HG02642 (cell line): ENCODE measurements at regions not wholly inside any gene's neighbourhood (a gene's known extent, or its start where the extent isn't known, plus 50 kb on each side); places are given as distances from the start of the nearest gene placed in this dataset.
"Not testable (repeated sequence)": the region's sequence is repeated elsewhere in the genome, so short reads cannot be mapped to it uniquely, and the experiment has no call there.

Experiments
- ATAC-seq: cut with Tn5 transposase; IDR thresholded peaks from one replicate; pipeline ENCODE4 v1.9.1; 2021; ENCODE audit warnings: mild to moderate bottlenecking; ENCODE audit not compliant: unreplicated experiment, poor library complexity

DNA sequence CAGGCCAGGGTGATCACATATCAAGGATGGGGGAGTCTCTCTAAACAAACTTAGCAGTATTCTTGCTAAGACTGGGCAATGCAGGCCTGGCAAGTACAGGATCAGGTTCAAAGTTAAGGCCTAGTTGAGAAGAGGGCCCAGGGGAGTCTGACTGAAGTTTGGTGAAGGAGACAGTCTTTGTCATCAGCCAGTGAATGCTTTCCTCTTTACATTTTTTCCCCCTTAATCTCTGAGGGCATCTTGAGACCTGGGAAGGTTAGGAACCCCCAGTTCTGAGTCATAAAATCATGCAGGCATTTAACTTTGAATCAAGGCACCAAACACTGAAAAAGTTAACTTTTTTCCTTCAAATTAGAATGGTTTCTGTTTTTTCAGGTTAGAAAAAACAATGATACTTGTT is 311.5 kb downstream of the REEP3 start:
- no peak for ATAC-seq

DNA sequence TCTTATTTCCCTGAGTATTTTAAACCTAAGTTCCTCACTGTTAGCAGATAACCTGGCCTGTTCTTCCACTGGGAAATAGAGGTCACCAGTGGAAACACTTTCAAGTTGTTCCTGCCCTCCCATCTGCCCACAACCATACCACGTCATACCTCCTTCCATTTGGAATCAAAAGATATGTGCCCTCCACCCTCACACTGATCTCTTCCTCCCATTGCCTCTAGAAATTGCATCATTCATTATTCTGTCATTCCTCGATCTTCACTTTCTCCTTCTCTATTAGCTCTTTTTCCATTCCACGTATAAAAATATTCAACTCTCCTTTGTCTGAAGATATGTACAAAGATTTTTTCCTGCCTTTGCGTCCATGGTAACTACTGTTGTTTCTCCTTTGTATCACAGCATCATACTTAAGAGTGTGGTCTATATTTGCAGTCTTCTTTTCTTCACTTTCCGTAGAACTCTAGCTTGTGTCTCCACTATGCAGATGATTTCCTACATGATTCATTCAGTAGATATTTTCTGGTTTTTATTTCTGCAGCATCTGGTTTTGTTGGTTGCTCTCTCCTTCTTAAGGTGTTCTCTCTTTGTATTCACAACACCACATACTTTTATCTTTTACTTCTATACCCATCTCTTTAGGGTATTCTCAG is 312.3 kb downstream of the REEP3 start:
- ATAC-seq, result no peak

DNA sequence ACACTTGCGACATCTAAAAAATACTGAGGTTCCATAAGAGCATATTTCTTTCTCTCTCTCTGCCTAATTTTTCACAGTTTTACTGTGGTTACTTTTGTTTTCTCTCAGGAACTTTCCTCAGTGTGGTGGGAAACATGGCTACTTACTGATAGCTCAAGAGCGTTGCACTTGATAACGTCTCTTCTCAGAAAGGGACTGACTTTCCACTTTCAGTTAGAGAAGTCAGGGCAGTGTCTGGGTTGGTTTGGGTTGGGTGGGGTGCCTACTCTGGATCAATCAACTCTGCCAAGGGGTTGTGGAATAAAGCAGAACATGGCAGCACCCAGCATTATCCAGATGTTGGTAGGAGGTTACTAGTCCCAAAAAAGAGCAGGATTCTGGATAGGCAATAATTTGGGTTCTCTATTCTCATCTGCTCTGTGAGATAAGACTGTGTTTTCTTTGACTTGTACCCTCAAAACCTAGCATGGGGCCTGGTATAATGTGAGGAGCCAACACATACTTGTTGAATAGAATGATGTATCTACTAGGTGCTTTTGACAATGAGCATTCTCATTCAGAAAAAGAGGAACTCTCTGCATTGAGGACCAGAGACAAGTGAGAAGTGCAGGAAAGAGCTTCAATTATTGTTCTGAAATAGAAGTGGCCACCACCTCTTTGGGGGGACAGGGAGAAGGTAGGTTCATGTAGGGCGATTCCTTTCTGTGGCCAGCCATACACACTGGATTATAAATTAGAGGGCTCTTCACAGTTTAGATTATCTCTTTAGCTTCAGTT is 315.7 kb downstream of the REEP3 start:
- no peak for ATAC-seq

DNA sequence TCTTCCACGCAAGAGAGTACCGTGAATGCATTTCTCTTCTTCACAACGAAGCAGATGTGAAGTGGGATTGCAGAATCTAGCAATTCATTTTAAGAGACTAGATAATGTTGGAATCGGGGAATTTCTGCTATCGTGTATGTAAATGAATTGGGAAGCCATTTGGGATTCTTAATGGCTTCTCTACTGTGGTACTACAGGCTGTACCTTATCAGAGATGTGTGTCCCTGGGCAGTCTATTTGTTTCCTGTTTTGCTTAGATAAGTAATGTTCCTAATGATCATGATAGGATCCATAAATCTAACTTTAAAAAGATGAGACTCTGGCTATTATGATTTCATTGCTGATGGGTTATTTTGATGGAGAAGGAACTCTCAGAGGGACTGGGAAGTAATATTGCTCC is 320.6 kb downstream of the REEP3 start:
- ATAC-seq, result no peak

DNA sequence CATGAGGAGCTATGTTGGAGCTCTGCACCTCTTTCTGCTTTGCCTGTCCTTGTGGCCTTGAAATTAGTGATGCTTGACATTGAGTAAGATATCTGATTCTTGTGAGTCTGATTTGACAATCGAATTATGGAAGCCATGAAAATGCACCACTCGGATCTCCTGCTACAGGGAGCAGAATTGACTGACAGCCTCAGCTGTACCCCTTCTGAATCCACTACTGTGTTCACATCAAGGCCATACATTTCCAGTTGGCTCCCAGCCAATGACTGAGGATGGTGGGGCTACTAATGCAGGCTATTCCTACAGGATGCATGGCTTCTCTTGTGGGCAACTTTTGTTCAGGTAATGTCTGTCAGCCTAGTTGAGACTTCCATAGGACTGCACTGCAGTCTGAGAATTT is 321.9 kb downstream of the REEP3 start:
- no peak for ATAC-seq

DNA sequence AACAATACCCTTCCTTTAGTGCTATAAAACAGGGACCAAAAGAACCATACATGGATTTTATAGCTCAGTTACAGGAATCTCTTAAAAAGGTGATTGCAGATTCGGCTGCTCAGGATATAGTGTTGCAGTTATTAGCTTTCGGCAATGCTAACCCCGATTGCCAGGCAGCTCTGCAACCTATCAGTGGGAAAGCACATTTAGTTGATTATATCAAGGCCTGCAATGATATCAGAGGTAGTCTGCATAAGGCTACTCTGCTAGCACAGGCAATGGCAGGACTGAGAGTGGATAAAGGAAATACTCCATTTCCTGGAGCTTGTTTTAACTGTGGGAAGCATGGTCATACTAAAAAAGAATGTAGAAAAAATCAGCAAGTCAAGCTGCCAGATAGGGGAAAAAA is 327.7 kb downstream of the REEP3 start:
- ATAC-seq, result not testable (repeated sequence)

DNA sequence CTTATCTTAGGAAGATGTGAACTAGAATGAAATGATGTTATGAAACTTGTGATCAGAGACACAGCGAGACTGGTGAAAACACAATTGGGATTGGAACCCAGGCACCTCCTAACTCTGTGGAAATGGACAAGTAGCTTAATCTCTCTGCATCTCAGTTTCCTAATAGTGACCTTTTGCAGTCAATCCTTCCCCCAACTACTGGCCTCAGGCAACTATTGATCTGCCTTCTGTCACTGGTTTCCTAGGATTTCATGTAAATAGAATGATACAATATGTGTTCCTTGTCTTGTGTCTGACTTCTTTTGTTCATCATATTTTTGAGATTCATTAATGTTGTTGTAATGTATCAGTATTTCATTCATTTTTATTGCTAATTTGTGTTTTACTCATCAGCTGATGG is 341.7 kb downstream of the REEP3 start:
- ATAC-seq, result no peak

DNA sequence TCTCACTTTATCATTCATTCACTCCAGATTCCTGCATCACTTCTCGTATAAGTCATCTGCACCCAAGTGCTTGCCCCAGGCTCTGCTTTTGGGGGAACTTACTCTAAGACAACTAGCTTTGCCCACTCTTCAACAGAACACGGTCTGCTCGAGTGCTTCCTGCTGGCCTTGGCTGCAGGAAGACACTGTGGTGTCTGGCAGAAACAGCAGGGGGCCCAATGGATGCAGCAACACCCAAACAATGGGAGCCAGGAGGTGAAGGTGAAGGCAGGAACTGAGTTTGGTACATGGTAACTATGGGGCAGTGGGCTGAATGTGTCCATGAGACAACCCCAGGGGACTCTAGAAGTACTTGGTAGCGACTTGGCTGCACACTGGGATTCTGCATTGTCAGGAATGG is 344.0 kb downstream of the REEP3 start:
- no peak for ATAC-seq

DNA sequence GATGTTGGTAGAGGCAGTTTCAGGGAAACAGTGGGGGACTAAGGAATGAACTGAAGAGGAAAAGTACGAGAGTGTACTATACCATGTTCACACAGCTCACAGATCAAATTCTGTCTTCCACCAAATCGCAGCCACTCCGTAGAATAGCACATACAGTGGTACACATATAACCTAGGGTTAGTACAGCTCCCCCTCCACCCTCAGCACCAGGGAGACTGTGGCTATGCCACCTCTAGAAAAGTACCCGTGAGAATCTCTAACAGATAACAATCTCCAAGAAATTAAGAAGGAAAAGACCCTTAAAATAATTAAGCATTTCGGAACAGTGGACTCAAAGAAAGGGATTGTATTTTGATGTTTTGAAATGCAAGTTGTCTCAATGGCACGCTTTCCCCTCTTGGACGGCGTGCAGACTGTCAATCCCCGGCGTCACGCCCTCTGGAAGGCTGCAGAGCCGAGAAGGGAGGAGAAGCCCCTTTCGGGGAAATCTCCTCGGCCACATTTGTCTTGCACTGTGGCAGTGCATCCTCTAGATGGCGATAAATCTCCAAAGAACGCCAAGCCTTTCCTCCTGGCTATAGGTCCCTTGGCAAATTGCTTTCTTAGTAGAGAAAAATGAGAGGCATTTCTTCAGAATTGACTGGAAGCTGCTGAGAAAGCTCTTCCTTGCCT is 345.0 kb downstream of the REEP3 start:
- ATAC-seq, result peak; percentile 90

DNA sequence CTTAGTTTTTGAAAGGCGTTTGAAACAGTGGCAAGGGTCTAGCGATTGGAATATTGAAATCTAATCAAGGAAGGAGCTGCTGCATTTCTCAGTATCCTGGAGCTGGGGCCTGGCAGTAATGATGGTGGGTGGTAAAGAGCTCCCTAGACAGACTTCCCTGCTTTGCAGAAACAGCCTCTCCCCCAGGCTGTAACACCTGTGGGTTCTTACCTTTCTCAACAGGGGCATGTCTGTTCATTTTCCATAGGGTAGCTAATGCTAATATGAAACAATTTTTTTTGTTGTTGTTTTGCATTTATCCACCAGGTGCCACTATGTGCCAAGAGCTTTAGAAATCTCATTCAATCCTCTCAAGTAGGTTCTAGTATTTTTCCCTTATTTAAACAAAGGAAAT is 345.5 kb downstream of the REEP3 start:
- peak; percentile 59 for ATAC-seq

DNA sequence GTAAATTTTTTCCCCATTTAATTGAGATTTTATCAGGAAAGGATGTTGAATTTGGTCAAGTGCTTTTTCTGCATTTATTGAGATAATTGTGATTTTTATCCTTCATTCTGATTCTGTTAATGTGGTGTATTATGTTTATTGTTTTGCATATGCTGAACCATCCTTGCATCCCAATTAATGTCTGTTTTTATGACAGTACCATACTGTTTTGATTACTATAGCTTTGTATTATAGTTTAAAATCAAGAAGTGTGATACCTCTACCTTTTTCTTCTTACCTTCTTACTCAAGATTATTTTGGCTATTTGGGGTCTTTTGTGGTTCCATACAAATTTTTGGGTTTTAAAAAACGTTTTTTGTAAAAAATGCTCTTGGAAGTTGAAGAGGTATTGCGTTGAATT is 357.2 kb downstream of the REEP3 start:
- no peak for ATAC-seq

DNA sequence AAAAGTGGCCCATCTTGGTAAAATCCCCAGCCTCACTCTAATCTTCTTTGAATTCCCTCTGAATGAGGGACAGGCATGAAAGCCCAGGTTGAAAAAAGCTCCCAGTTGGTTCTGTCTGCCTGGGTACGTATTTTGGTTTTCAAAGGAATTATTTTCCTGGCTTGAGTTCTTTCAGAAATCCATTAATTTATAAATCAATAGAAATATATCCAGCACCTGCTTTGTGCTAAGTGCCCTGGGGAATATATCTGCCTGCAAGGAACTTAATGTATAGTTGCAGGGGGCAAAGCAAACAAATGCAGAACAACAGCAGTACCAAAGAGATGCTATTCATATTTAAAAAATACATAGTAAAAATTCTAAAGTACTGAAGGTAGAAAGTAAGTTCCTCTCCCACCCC is 362.7 kb downstream of the REEP3 start:
- ATAC-seq, result no peak

DNA sequence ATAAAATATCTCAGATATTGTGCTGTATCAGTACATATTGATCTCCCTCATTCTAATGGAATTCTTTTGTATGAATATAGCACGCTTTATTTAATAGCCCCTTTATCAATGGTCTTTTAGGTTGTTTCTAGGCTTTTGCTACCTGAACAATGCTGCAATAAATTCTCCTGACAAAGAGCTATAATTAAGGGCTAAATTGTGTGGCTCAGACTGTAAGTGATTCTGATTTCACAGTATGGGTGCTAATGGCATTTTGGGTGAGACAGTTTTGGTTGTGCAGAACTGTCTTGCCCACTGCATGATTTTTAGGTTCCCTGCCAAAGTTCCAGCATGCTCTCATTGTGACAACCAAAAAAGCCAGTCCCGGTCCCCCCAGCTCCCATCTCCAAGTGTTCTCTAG is 363.2 kb downstream of the REEP3 start:
- ATAC-seq, result no peak

DNA sequence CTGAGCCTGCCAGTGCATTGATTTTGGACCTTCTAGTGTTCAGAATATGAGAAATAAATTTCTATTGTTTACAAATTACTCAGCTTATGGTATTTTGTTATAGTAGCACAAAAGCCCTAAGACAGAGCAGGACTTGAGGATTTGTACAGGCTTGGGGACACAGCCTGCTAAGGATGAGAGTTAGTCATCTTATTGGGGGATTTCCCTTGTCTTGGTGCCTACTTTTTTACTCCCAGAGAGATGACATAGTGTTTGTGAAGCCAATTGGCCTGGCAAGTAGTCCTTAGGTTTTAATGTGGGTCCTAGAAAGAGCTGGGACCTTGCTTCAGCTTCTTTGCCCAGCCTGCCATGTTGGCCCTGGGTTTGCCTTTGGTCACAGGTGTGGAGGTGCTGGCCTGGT is 364.0 kb downstream of the REEP3 start:
- ATAC-seq, result no peak

DNA sequence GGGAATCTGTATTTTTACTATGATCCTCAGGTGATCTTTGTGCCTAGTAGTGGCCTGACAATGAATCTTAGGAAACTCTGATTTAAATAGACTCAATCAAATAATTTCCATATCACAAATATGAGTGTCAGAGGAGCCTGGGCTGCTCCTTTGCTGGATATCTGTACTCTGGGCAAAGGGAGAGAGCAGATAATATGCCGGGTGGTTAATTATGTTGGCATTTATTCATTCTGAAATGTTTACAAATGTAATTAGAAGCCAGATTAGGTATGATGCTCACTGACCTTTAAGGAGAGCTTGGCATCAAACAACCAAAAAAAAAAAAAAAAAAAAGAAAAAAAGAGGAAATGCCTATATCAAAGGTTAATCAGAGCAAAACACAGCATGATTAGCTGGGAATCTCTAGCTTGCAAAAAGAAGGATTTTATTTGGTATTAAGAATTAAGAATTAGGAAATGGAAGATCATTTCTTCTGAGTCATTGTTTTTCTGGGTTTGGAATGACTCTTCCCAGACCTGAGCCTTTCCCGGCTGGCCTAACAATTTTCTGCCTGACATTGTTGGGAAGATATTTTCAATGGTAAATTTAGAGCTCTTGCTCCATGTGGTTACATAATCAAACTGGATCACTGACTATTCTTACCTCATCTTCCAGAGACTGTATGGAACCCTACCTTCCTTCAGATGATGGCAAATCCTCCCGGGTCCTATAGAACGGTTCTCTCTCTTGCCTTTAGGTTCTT is 365.3 kb downstream of the REEP3 start:
- ATAC-seq, result no peak

DNA sequence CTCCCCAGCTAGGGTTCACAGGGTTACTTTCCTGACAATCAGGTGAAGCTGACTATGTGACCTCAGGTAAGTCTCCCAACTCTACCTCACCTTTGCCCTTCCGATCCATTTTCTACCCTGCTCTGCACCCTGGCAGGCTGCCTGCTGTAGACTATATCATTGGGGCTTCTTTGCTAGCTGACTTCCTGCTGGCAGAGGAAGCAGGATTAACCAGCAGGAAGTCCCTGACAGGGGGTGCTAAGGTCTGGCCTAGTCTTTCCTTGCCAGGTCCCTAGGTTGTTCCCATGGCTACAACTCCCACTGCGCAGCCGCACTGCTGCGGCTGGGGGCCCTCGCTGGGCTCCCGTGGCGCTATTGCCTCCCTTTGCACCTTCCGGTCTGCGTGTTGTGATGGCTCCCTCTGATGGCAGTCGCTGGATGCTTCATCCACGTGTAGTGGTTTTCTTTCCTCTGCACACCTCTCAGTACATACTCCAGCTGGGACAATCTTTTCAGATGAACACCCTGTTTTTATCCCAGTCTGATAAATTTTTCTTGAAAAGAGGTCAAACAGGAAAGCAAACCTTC is 365.9 kb downstream of the REEP3 start:
- ATAC-seq, result no peak

DNA sequence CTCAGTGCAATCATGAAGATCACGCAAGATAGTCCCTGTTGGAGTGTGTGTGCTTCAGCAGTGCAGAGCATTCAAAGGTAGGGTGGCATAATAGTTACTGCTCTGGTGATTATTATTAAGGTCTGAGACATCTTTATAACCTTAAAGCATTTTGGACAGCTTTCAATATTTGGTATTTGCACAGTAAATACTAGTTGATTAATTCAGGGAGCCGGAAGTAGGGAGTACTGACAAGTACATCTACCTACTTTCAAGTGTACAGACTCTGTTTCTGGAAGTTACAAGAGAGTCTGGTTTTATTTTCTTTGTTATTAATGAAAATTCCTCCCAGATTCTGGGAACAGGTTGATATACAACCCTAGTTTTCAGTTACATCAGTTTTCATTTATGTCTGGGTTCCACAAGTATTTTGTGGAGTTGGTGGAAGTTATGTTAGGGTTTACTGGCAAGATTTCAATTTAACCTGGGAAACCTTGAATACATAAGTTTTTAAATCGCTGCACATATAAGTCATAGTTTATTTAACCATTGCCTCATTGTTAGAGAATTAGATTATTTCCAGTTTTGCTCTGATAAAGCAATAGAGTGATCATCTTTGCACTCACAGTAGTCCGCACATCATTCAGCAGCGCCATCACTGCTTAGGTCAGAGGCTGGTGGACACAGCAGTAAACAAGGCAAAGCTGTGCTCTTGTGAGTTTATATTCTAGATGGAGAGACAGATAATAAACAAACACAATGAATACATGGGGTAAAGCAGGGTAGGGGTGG is 366.6 kb downstream of the REEP3 start:
- ATAC-seq, result no peak

DNA sequence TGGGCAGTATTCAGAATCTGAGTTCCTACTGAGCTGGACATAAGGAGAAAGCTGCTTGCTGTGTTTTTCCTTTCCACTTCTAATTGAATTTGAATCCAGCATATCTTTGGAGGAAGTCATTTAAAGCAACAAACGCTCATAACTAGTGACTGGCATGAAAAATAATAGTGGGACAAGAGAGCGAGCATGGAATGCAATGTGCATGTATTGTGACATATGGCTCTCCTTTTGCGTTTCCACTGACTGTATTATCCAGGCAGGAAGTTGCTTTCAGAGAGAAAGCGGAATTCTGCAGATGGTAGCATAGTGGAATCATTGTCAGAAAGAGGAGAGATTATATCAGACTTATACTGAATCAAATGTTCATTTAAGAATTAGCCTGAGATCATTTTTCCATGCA is 368.6 kb downstream of the REEP3 start:
- no peak for ATAC-seq

DNA sequence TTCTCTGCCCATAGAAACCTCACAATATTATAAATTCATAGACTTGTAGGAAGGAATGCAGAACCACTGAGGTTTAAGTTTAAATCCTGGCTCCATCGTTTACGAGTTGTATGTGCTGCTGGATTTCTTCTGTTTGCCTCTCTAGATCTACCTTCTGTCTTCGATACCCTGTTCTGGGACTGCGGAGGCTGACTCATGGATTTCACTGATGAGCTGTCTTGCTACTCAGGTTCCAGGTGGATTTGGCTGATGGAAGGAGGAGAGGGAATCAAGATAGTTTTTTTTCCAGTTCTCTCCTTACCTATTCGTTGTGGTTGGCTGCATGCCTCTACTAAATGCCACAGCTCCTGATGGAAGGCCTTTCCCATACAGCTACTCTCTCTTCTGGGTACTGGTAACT is 375.8 kb downstream of the REEP3 start:
- ATAC-seq, result no peak
